Chondrocyte (in vitro differentiated cells): ENCODE measurements at regions not wholly inside any gene's neighbourhood (a gene's known extent, or its start where the extent isn't known, plus 50 kb on each side); places are given as distances from the start of the nearest gene placed in this dataset.

ENCODE experiments used
- DNase-seq: peaks from one replicate; pipeline ENCODE4 v3.0.0; 2021; ENCODE audit warnings: mixed read lengths, low spot score
- H3K27ac Mint-ChIP-seq: one replicate; pipeline ENCODE4 v1.8.0; 2021; ENCODE audit warnings: mild to moderate bottlenecking, moderate library complexity, mixed read lengths; ENCODE audit not compliant: unreplicated experiment
- H3K27me3 Mint-ChIP-seq: 2 replicates; pipeline ENCODE4 v1.8.0; 2021; ENCODE audit warnings: low read depth, mixed read lengths
- H3K36me3 Mint-ChIP-seq: 2 replicates; pipeline ENCODE4 v1.8.0; 2021; ENCODE audit warnings: low read depth, mixed read lengths
- H3K4me1 Mint-ChIP-seq: 2 replicates; pipeline ENCODE4 v1.8.0; 2021; ENCODE audit warnings: low read depth, mild to moderate bottlenecking, mixed read lengths
- H3K4me3 Mint-ChIP-seq: one replicate; pipeline ENCODE4 v1.8.0; 2021; ENCODE audit warnings: mild to moderate bottlenecking, moderate library complexity, mixed read lengths; ENCODE audit not compliant: unreplicated experiment
- H3K9me3 Mint-ChIP-seq: 2 replicates; pipeline ENCODE4 v1.8.0; 2021; ENCODE audit warnings: low read depth, mixed read lengths
- TF ChIP-seq, protein P1 (sequence below): fragments of 200-600 bp; sonication (generic); IDR thresholded peaks from 2 replicates; pipeline ENCODE4 v1.5.0; 2021; ENCODE audit warnings: antibody characterized with exemption, mild to moderate bottlenecking, moderate library complexity

DNA sequence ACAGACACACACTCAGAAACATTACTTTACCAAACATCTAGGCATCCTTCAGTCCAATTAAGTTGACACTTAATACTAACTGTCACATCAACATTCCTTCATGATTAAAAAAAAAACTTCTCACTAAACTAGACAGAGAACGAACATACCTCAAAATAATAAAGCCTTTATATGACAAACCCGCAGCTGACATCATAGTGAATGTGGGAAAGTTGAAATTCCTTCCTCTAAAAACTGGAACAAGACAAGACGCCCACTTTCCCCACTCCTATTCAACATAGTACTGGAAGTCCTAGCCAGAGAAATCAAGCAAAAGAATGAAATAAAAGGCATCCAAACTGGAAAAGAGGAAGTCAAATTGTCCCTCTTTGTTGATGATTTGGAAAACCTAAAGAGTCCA is 96.9 kb upstream of the PPP1R9A start:
- no peak overlapping the region for H3K4me3 Mint-ChIP-seq
- no peaks in the 10 kb centered on the region for H3K27me3 Mint-ChIP-seq
- H3K27ac Mint-ChIP-seq = no peak overlapping the region
- H3K9me3 Mint-ChIP-seq = peaks cover 3% of the 10 kb centered on the region
- H3K36me3 Mint-ChIP-seq = peaks cover 1% of the 10 kb centered on the region
- H3K4me1 Mint-ChIP-seq = no peaks in the 10 kb centered on the region
- no peak for DNase-seq
- TF ChIP-seq, protein P1, sequence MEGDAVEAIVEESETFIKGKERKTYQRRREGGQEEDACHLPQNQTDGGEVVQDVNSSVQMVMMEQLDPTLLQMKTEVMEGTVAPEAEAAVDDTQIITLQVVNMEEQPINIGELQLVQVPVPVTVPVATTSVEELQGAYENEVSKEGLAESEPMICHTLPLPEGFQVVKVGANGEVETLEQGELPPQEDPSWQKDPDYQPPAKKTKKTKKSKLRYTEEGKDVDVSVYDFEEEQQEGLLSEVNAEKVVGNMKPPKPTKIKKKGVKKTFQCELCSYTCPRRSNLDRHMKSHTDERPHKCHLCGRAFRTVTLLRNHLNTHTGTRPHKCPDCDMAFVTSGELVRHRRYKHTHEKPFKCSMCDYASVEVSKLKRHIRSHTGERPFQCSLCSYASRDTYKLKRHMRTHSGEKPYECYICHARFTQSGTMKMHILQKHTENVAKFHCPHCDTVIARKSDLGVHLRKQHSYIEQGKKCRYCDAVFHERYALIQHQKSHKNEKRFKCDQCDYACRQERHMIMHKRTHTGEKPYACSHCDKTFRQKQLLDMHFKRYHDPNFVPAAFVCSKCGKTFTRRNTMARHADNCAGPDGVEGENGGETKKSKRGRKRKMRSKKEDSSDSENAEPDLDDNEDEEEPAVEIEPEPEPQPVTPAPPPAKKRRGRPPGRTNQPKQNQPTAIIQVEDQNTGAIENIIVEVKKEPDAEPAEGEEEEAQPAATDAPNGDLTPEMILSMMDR = no peak

GRCh38 chr7:94813917-94814316 is 93.5 kb upstream of the PPP1R9A start:
- Mint-ChIP-seq H3K27ac (no peak overlapping the region), H3K4me3 (no peak overlapping the region), H3K4me1 (no peaks in the 10 kb centered on the region), H3K27me3 (no peaks in the 10 kb centered on the region), H3K36me3 (peaks cover 19% of the 10 kb centered on the region), H3K9me3 (peaks cover 30% of the 10 kb centered on the region)
- no peak for DNase-seq
- TF ChIP-seq, protein P1 = no peak

- Mint-ChIP-seq H3K4me3 (no peak overlapping the region), H3K27me3 (no peaks in the 10 kb centered on the region), H3K27ac (no peak overlapping the region), H3K4me1 (peaks cover 9% of the 10 kb centered on the region), H3K36me3 (peaks cover 11% of the 10 kb centered on the region), H3K9me3 (peaks cover 25% of the 10 kb centered on the region)
- TF ChIP-seq, protein P1 = no peak
- no peak for DNase-seq
Observed at GRCh38 chr7:94823947-94824346, 83.4 kb upstream of the PPP1R9A start.

- H3K27me3 Mint-ChIP-seq = no peaks in the 10 kb centered on the region
- no peak for DNase-seq
- H3K4me3 Mint-ChIP-seq = no peak overlapping the region
- TF ChIP-seq, protein P1 = no peak
- H3K4me1 Mint-ChIP-seq = no peaks in the 10 kb centered on the region
- no peak overlapping the region for H3K27ac Mint-ChIP-seq
- peaks cover 30% of the 10 kb centered on the region for H3K9me3 Mint-ChIP-seq
- H3K36me3 Mint-ChIP-seq = peaks cover 3% of the 10 kb centered on the region
Observed at GRCh38 chr7:94829987-94830386, 77.4 kb upstream of the PPP1R9A start.

- H3K27ac Mint-ChIP-seq = no peak overlapping the region
- TF ChIP-seq, protein P1 = no peak
- peaks cover 2% of the 10 kb centered on the region for H3K36me3 Mint-ChIP-seq
- H3K27me3 Mint-ChIP-seq = no peaks in the 10 kb centered on the region
- H3K9me3 Mint-ChIP-seq = peaks cover 29% of the 10 kb centered on the region
- no peak for DNase-seq
- no peaks in the 10 kb centered on the region for H3K4me1 Mint-ChIP-seq
- no peak overlapping the region for H3K4me3 Mint-ChIP-seq
Observed at GRCh38 chr7:94832051-94832450, 75.3 kb upstream of the PPP1R9A start.
